HCT116 (cell line): ENCODE measurements at regions not wholly inside any gene's neighbourhood (a gene's known extent, or its start where the extent isn't known, plus 50 kb on each side); places are given as distances from the start of the nearest gene placed in this dataset.

Source experiments
- ATAC-seq: fragments of 200-7000 bp; cut with Tn5 transposase; 2 replicates; pipeline ENCODE4 v1.9.1; 2020; ENCODE audit warnings: mild to moderate bottlenecking, moderate library complexity
- BruUV-seq: library from RNA; stranded (reverse); fragments of 400-500 nt; replicated peaks from 2 replicates; lab custom pipeline; 2021; lab: Mats Ljungman, UMichigan
- CTCF ChIA-PET: fragments of 300-600 bp; sonication (Branson Sonifier 250); formaldehyde crosslinking; loops from one replicate; lab custom pipeline; 2021; ENCODE audit warnings: antibody characterized with exemption; lab: Charles Lee
- POLR2A ChIA-PET: fragments of 300-600, 350-600 bp; sonication (Branson Sonifier 250); formaldehyde crosslinking; loops from one replicate; lab custom pipeline; 2021; ENCODE audit warnings: antibody characterized with exemption; lab: Charles Lee
- RAD21 ChIA-PET, 2 experiments: fragments of 300-600 bp; sonication (Branson Sonifier 250); formaldehyde crosslinking; loops; one replicate each; lab custom pipeline; 2023; ENCODE audit warnings: low total read pairs in 2 of 2; ENCODE audit not compliant: uncharacterized antibody in 2 of 2, unreplicated experiment in 2 of 2, low non-redundant PET in 1 of 2; lab: Charles Lee
- DNase-seq: peaks from one replicate; pipeline ENCODE4 v3.0.0-alpha.2; 2010; ENCODE audit warnings: low read depth, low spot score
- H2AFZ ChIP-seq: fragments of 200-600 bp; shearing (Covaris generic), sonication (generic); 2 replicates; pipeline ENCODE4 v1.6.1; 2017; ENCODE audit warnings: low read depth, mixed run types, mixed read lengths, antibody characterized with exemption, low read length; ENCODE audit not compliant: poor library complexity, severe bottlenecking
- H3K27ac ChIP-seq: 2 replicates; pipeline ENCODE4 v1.5.1; 2012; ENCODE audit warnings: low read depth, low read length
- H3K27me3 ChIP-seq: fragments of 200-600 bp; sonication (generic); 2 replicates; pipeline ENCODE4 v1.6.1; 2016; ENCODE audit warnings: mixed run types, low read length, mixed read lengths; ENCODE audit not compliant: insufficient read depth
- H3K36me3 ChIP-seq, 2 experiments: fragments of 200-500 bp in 1 of 2; fragments of 200-600 bp in 1 of 2; sonication (Bioruptor generic) in 1 of 2; sonication (generic) in 1 of 2; 2 replicates each; pipeline versions ENCODE4 v1.5.1 to v1.6.1; 2014 to 2016; ENCODE audit warnings: low read length in 2 of 2, inconsistent platforms in 1 of 2, mixed read lengths in 1 of 2, mixed run types in 1 of 2; ENCODE audit not compliant: insufficient read depth in 2 of 2, control insufficient read depth in 1 of 2
- H3K4me1 ChIP-seq, 2 experiments: fragments of 200-600 bp in 1 of 2; sonication (generic) in 1 of 2; 2 replicates each; pipeline versions ENCODE4 v1.5.1 to v1.6.1; 2012 to 2017; ENCODE audit warnings: low read length in 2 of 2, inconsistent platforms in 1 of 2, mild to moderate bottlenecking in 1 of 2, mixed read lengths in 1 of 2, mixed run types in 1 of 2, moderate library complexity in 1 of 2; ENCODE audit not compliant: insufficient read depth in 2 of 2, control insufficient read depth in 1 of 2
- H3K4me2 ChIP-seq: fragments of 200-600 bp; sonication (generic); 2 replicates; pipeline ENCODE4 v1.6.1; 2017; ENCODE audit warnings: mixed run types, low read length, mixed read lengths
- H3K4me3 ChIP-seq, 2 experiments: fragments of 200-600 bp in 1 of 2; sonication (generic) in 1 of 2; replicated peaks in 1 of 2; 2 replicates each; pipeline ENCODE4 v1.5.1; 2011 to 2016; ENCODE audit warnings: low read length in 2 of 2, control low read depth in 1 of 2, low read depth in 1 of 2, mild to moderate bottlenecking in 1 of 2, mixed read lengths in 1 of 2, mixed run types in 1 of 2
- H3K79me2 ChIP-seq: fragments of 200-600 bp; sonication (generic); 2 replicates; pipeline ENCODE4 v1.6.1; 2017; ENCODE audit warnings: mild to moderate bottlenecking, mixed run types, low read length, moderate library complexity, mixed read lengths; ENCODE audit not compliant: insufficient read depth
- H3K9ac ChIP-seq: fragments of 200-600 bp; sonication (generic); 2 replicates; pipeline ENCODE4 v1.6.1; 2016; ENCODE audit warnings: low read length, mixed read lengths
- H3K9me2 ChIP-seq: fragments of 200-600 bp; sonication (generic), shearing (Covaris generic); 2 replicates; pipeline ENCODE4 v1.6.1; 2017; ENCODE audit warnings: mixed run types, mild to moderate bottlenecking, moderate library complexity; ENCODE audit not compliant: insufficient read depth
- H3K9me3 ChIP-seq, 2 experiments: fragments of 200-500 bp in 1 of 2; fragments of 200-600 bp in 1 of 2; sonication (Bioruptor generic) in 1 of 2; sonication (generic) in 1 of 2; 2 replicates each; pipeline ENCODE4 v1.6.1; 2014 to 2017; ENCODE audit warnings: low read length in 2 of 2, mixed read lengths in 2 of 2, inconsistent platforms in 1 of 2, low read depth in 1 of 2, mild to moderate bottlenecking in 1 of 2, mixed run types in 1 of 2, moderate library complexity in 1 of 2; ENCODE audit not compliant: control insufficient read depth in 1 of 2, insufficient read depth in 1 of 2
- H4K20me1 ChIP-seq: fragments of 200-600 bp; sonication (generic), shearing (Covaris generic); 2 replicates; pipeline ENCODE4 v1.6.1; 2017; ENCODE audit warnings: mixed run types, mild to moderate bottlenecking, moderate library complexity; ENCODE audit not compliant: insufficient read depth
- EZH2 ChIP-seq: fragments of 200-600 bp; sonication (generic); IDR thresholded peaks from 2 replicates; pipeline ENCODE4 v1.6.1; 2017; ENCODE audit warnings: antibody characterized with exemption, mixed run types
- EZH2phosphoT487 ChIP-seq: fragments of 200-600 bp; IDR thresholded peaks from 2 replicates; pipeline ENCODE4 v1.6.1; 2018; ENCODE audit warnings: antibody characterized with exemption, borderline replicate concordance
- RAD21 ChIP-seq: IDR thresholded peaks from 2 replicates; pipeline ENCODE4 v1.6.1; 2012; ENCODE audit warnings: low read depth, mild to moderate bottlenecking
- ZNF274 ChIP-seq: fragments of 200-500 bp; sonication (Bioruptor generic); IDR thresholded peaks from 2 replicates; pipeline ENCODE4 v1.6.1; 2014; ENCODE audit warnings: mild to moderate bottlenecking, low read depth, low read length, inconsistent platforms
- intact Hi-C: fragments of 100-400 bp; cut with micrococcal nuclease; formaldehyde crosslinking; loops from 2 replicates; pipeline ENCODE4 v1.10.0; 2022
- TF ChIP-seq, protein P1 (sequence below): IDR thresholded peaks from 2 replicates; pipeline ENCODE4 v1.6.1; 2012
- TF ChIP-seq, protein P2 (sequence below): IDR thresholded peaks from 2 replicates; pipeline ENCODE4 v1.6.1; 2012
- TF ChIP-seq, protein P3 (sequence below), 3 experiments: fragments of 200-600 bp in 1 of 3; sonication (generic) in 1 of 3; IDR thresholded peaks in 2 of 3; conservative IDR thresholded peaks in 1 of 3; 2 replicates each; pipeline ENCODE4 v1.5.1; 2012 to 2017; ENCODE audit warnings: low read depth in 2 of 3, low read length in 2 of 3, antibody characterized with exemption in 1 of 3, borderline replicate concordance in 1 of 3, control low read depth in 1 of 3, mild to moderate bottlenecking in 1 of 3, mixed read lengths in 1 of 3, mixed run types in 1 of 3, moderate library complexity in 1 of 3; ENCODE audit not compliant: insufficient read depth in 1 of 3

- TF ChIP-seq, protein P1, sequence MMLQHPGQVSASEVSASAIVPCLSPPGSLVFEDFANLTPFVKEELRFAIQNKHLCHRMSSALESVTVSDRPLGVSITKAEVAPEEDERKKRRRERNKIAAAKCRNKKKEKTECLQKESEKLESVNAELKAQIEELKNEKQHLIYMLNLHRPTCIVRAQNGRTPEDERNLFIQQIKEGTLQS: no peak
- TF ChIP-seq, protein P2, sequence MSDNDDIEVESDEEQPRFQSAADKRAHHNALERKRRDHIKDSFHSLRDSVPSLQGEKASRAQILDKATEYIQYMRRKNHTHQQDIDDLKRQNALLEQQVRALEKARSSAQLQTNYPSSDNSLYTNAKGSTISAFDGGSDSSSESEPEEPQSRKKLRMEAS: no peak
- TF ChIP-seq ZNF274 (no peak), EZH2phosphoT487 (no peak)
These were observed 103.8 kb upstream of the COPS8 start (continued) for GRCh38 chr2:236981701-236982485.

DNA sequence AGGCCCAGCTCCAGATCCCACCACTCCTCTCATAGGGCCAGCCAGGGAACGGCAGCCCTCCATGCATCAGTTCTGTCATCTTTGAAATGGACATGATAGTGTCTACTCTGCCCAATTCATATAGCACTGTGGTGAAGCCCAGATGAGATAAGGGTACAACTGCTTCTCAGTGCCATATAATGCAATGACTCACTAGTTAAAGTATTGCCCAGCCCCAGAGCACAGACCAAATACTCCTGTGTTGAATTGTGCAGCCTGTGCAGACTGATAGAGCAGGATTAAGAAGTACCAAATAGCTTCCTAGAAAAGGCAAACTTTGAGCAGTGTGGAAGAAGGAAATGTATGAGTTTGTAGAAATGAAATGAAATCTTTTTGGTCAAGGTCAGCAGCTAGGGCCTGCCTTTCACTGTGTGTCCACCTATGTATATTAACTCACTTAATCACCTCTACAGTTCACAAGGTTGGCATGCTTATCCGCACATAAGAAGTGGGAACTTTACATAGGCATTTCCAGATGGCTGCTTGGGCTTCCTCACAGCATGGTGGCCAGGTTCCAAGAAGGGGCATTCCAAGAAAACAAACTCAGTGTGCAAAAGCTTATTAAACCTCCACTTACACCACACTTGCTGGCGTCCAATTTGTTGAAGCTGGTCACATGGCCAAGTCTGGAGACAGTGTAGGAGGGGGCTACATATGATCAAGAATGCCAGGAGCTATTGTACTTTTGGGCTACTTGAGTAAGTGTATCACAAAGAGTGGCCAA is 102.8 kb upstream of the COPS8 start:
- Histone ChIP-seq H3K9ac (no peak overlapping the region), H4K20me1 (no peaks in the 10 kb centered on the region), H3K27me3 (peaks cover 65% of the 10 kb centered on the region)
- no peak for ATAC-seq
- TF ChIP-seq EZH2: no peak
- TF ChIP-seq RAD21: no peak
- TF ChIP-seq, protein P3, sequence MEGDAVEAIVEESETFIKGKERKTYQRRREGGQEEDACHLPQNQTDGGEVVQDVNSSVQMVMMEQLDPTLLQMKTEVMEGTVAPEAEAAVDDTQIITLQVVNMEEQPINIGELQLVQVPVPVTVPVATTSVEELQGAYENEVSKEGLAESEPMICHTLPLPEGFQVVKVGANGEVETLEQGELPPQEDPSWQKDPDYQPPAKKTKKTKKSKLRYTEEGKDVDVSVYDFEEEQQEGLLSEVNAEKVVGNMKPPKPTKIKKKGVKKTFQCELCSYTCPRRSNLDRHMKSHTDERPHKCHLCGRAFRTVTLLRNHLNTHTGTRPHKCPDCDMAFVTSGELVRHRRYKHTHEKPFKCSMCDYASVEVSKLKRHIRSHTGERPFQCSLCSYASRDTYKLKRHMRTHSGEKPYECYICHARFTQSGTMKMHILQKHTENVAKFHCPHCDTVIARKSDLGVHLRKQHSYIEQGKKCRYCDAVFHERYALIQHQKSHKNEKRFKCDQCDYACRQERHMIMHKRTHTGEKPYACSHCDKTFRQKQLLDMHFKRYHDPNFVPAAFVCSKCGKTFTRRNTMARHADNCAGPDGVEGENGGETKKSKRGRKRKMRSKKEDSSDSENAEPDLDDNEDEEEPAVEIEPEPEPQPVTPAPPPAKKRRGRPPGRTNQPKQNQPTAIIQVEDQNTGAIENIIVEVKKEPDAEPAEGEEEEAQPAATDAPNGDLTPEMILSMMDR (IDR thresholded peaks at IDR 0.05 in 2 of 3, conservative IDR thresholded peaks at IDR 0.05 in 1 of 3; ENCODE audit: borderline replicate concordance in 1 of 3, insufficient read depth in 1 of 3, low read depth in 2 of 3, low read length in 2 of 3): no peak
- TF ChIP-seq, all 23 proteins: peak for 0
- no TSS peak for BruUV-seq
- Histone ChIP-seq H3K79me2 (no peaks in the 10 kb centered on the region), H3K9me2 (no peaks in the 10 kb centered on the region), H2AFZ (no peak overlapping the region), H3K4me3 (no peak overlapping the region), H3K9me3 (no peaks in the 10 kb centered on the region; a peak in 1 of 4 replicates), H3K36me3 (no peaks in the 10 kb centered on the region), H3K27ac (no peak overlapping the region), H3K4me1 (no peaks in the 10 kb centered on the region), H3K4me2 (no peak overlapping the region)
- RAD21 ChIA-PET: no interaction called here
- no peak for DNase-seq
- POLR2A ChIA-PET: no interaction called here
- CTCF ChIA-PET: no interaction called here
- intact Hi-C loops: no loop called here
